GM19240 (cell line): ENCODE measurements at regions not wholly inside any gene's neighbourhood (a gene's known extent, or its start where the extent isn't known, plus 50 kb on each side); places are given as distances from the start of the nearest gene placed in this dataset.

Experiments
- DNase-seq: peaks from one replicate; pipeline ENCODE4 v3.0.0; 2011; ENCODE audit warnings: low spot score; ENCODE audit not compliant: insufficient read length

GRCh38 chr6:14690120-14691056 lies 555.5 kb upstream of the JARID2 start:
- DNase-seq, result no peak

GRCh38 chr6:14692208-14692607 lies 553.7 kb upstream of the JARID2 start:
- no peak for DNase-seq

- DNase-seq, result no peak
These were observed 552.3 kb upstream of the JARID2 start for GRCh38 chr6:14693301-14694192.

GRCh38 chr6:14694308-14694707 lies 551.6 kb upstream of the JARID2 start:
- no peak for DNase-seq

GRCh38 chr6:14695579-14695978 lies 550.3 kb upstream of the JARID2 start:
- no peak for DNase-seq

GRCh38 chr6:14696367-14696766 lies 549.5 kb upstream of the JARID2 start:
- DNase-seq, result no peak

GRCh38 chr6:14697427-14697826 lies 548.4 kb upstream of the JARID2 start:
- DNase-seq, result no peak

- no peak for DNase-seq
These were observed 545.9 kb upstream of the JARID2 start for GRCh38 chr6:14699803-14700601.

- DNase-seq, result no peak
These were observed 543.9 kb upstream of the JARID2 start for GRCh38 chr6:14701946-14702345.

GRCh38 chr6:14702678-14703077 lies 543.2 kb upstream of the JARID2 start:
- DNase-seq, result no peak

- DNase-seq, result no peak
These were observed 542.3 kb upstream of the JARID2 start for GRCh38 chr6:14703586-14703985.

- DNase-seq, result no peak
These were observed 541.2 kb upstream of the JARID2 start for GRCh38 chr6:14704383-14705271.

GRCh38 chr6:14705841-14706377 lies 540.0 kb upstream of the JARID2 start:
- no peak for DNase-seq

GRCh38 chr6:14706378-14706929 lies 539.4 kb upstream of the JARID2 start:
- DNase-seq, result no peak

GRCh38 chr6:14707276-14707675 lies 538.6 kb upstream of the JARID2 start:
- DNase-seq, result no peak

- DNase-seq, result no peak
These were observed 537.9 kb upstream of the JARID2 start for GRCh38 chr6:14707971-14708465.

- no peak for DNase-seq
These were observed 536.7 kb upstream of the JARID2 start for GRCh38 chr6:14709066-14709670.

GRCh38 chr6:14709900-14710299 lies 536.0 kb upstream of the JARID2 start:
- DNase-seq, result no peak

GRCh38 chr6:14710421-14710820 lies 535.4 kb upstream of the JARID2 start:
- DNase-seq, result no peak
